ENCODE measurements at regions not wholly inside any gene's neighbourhood (a gene's known extent, or its start where the extent isn't known, plus 50 kb on each side); places are given as distances from the start of the nearest gene placed in this dataset.
A peak's percentile ranks its signal among the peaks of the same experiment; 100 is the strongest.

DNA sequence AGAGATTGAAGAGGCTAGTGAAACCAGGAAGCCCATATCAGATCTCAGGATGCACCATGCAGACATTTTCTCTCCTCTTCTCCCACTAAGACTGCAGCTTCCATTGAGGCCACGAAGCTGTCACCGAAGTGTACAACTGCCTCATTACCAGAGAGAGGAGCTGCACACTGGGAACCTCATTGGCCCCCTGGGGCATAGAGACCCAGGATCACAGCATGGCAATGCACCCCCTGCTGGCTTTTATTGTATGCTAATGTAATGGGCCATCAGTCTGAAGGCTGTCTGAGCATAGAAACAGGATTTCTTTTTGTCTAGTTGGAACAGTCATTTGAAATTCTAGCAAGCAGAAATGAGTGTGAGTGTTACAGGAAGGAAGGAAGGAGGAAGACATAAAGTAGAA is 861.6 kb upstream of the CELF4 start:
- TF ChIP-seq, protein P1, sequence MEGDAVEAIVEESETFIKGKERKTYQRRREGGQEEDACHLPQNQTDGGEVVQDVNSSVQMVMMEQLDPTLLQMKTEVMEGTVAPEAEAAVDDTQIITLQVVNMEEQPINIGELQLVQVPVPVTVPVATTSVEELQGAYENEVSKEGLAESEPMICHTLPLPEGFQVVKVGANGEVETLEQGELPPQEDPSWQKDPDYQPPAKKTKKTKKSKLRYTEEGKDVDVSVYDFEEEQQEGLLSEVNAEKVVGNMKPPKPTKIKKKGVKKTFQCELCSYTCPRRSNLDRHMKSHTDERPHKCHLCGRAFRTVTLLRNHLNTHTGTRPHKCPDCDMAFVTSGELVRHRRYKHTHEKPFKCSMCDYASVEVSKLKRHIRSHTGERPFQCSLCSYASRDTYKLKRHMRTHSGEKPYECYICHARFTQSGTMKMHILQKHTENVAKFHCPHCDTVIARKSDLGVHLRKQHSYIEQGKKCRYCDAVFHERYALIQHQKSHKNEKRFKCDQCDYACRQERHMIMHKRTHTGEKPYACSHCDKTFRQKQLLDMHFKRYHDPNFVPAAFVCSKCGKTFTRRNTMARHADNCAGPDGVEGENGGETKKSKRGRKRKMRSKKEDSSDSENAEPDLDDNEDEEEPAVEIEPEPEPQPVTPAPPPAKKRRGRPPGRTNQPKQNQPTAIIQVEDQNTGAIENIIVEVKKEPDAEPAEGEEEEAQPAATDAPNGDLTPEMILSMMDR (IDR thresholded peaks at IDR 0.05; ENCODE audit: insufficient read depth, low read length, poor library complexity, severe bottlenecking): peak; percentile 11
- Histone ChIP-seq H3K4me3 (replicated peaks; ENCODE audit: low read depth, low read length) (no peak overlapping the region), H3K27me3 (replicated peaks; ENCODE audit: control insufficient read depth, insufficient read depth, low read length) (no peaks in the 10 kb centered on the region), H3K36me3 (ENCODE audit: control insufficient read depth, insufficient read depth, low read length) (no peaks in the 10 kb centered on the region)
- DNase-seq (ENCODE audit: extremely low read depth, insufficient read length): no peak

DNA sequence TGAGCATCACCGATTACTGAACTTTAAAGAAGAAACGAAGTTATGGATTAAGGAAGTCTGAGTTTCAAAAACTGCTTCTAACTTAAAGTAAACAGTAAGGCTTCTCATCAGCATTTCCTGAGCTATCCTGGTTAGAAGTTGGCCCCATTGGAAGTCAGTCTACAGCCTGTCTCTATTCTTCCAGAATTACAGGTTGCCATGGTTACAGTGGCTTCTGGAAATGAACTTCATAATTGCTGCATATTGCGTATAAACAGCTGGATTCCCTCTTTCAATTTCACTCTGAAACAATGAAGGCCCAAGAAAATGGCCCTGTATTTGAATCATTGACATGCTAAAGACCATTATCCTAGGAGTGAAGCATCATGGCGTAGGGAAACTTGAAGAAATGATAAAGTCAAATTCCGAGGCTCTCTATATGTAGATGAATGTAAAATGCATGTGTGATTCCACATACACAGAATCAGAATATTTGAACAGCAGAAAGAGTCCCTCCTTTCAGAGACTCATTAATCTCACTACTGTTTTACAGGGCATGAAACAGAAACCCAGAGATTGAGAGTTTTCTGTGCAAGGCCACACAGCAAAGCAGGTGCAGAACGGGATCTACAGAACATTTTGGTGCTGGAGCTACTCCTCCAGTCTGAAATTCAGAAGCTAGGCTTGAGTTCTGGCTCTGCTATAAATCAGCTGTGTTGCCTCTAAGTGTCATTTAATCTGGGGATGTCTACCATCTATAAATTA is 856.4 kb upstream of the CELF4 start:
- Histone ChIP-seq H3K4me3 (replicated peaks; ENCODE audit: low read depth, low read length) (no peak overlapping the region), H3K36me3 (ENCODE audit: control insufficient read depth, insufficient read depth, low read length) (no peaks in the 10 kb centered on the region), H3K27me3 (replicated peaks; ENCODE audit: control insufficient read depth, insufficient read depth, low read length) (no peaks in the 10 kb centered on the region)
- peak; percentile 4 for DNase-seq (ENCODE audit: extremely low read depth, insufficient read length)
- TF ChIP-seq, protein P1 (IDR thresholded peaks at IDR 0.05; ENCODE audit: insufficient read depth, low read length, poor library complexity, severe bottlenecking): no peak

DNA sequence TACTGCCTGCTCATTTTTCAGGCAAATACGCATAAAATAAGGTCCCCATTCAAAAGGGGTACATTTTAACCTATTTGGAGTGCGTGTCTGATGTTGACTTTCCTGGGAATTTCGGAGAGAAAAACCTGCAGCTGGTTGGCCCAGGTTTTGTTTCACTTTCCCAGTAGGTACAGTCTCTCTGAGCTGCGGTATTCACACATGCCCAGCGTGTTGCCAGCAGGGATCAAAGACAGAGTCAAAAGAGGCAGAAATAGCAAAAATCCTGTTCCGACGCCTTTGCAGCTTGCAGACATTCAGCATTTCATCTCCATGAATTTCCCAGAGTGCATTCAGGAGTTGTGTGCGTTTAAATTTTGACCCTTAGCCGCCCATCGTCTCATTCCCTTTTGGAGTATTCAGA is 855.4 kb upstream of the CELF4 start:
- H3K4me3 ChIP-seq (replicated peaks; ENCODE audit: low read depth, low read length): no peak overlapping the region
- no peaks in the 10 kb centered on the region for H3K27me3 ChIP-seq (replicated peaks; ENCODE audit: control insufficient read depth, insufficient read depth, low read length)
- no peaks in the 10 kb centered on the region for H3K36me3 ChIP-seq (ENCODE audit: control insufficient read depth, insufficient read depth, low read length)
- TF ChIP-seq, protein P1 (IDR thresholded peaks at IDR 0.05; ENCODE audit: insufficient read depth, low read length, poor library complexity, severe bottlenecking): no peak
- no peak for DNase-seq (ENCODE audit: extremely low read depth, insufficient read length)

DNA sequence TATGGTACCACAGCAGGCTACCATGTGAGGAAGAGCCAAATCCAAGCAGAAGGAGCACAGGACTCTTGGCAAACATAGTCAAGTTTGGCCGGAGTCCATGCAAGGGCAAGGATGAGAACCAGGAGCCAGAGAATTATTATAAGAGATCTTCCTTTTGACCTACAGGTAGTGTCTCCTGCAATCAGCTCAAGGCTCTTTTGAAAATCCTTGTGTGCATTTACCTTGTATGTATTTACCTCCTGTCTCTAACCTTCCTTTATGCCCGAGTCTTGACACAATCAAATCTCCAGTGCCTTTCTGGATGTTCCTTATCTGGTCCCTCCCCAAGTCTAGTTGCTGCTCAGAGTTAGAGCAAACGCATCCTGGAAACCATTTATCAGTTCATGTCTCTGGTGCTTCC is 855.0 kb upstream of the CELF4 start:
- no peaks in the 10 kb centered on the region for H3K36me3 ChIP-seq (ENCODE audit: control insufficient read depth, insufficient read depth, low read length)
- no peak for DNase-seq (ENCODE audit: extremely low read depth, insufficient read length)
- H3K27me3 ChIP-seq (replicated peaks; ENCODE audit: control insufficient read depth, insufficient read depth, low read length): no peaks in the 10 kb centered on the region
- no peak overlapping the region for H3K4me3 ChIP-seq (replicated peaks; ENCODE audit: low read depth, low read length)
- TF ChIP-seq, protein P1 (IDR thresholded peaks at IDR 0.05; ENCODE audit: insufficient read depth, low read length, poor library complexity, severe bottlenecking): no peak

DNA sequence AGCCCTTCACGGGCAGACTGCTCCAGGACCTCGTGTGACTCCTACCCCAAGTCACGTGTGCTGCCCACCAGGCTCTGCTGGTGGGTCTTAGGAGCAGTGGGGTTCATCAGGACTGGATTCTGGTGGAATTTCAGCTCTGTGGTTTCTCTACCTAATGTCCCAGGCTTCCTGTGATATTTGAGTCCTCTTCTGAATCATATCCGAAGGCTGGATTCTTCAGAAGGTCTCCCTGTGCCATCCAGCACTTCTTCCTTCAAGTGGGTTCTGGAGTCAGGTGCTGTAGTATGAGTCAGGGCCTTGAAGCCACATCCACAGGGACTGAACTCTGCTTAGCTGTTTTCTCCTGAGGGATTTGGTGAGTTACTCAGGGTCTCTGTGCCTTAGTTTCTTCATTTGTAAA is 850.2 kb upstream of the CELF4 start:
- TF ChIP-seq, protein P1 (IDR thresholded peaks at IDR 0.05; ENCODE audit: insufficient read depth, low read length, poor library complexity, severe bottlenecking): no peak
- no peak for DNase-seq (ENCODE audit: extremely low read depth, insufficient read length)
- no peaks in the 10 kb centered on the region for H3K36me3 ChIP-seq (ENCODE audit: control insufficient read depth, insufficient read depth, low read length)
- H3K27me3 ChIP-seq (replicated peaks; ENCODE audit: control insufficient read depth, insufficient read depth, low read length): no peaks in the 10 kb centered on the region
- no peak overlapping the region for H3K4me3 ChIP-seq (replicated peaks; ENCODE audit: low read depth, low read length)

DNA sequence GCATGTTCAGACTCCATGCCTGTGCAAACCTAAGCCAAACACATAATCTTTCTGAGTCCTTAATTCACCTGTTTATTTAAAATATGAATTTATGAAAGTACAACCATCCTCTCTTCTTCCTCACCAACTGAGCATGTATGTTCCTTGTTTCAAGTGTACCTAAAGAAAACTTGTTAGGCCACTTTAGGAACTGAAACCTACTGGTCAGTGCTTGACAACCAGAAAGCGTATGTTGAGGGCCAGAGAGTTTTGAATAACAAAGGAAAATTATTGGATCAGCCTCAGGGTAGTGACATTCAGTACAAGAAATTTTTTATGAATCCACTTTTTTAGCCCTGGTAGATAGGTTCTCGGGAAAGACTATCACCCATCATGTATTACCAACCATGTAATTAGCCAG is 847.6 kb upstream of the CELF4 start:
- Histone ChIP-seq H3K27me3 (replicated peaks; ENCODE audit: control insufficient read depth, insufficient read depth, low read length) (no peaks in the 10 kb centered on the region), H3K4me3 (replicated peaks; ENCODE audit: low read depth, low read length) (no peak overlapping the region), H3K36me3 (ENCODE audit: control insufficient read depth, insufficient read depth, low read length) (no peaks in the 10 kb centered on the region)
- no peak for DNase-seq (ENCODE audit: extremely low read depth, insufficient read length)
- TF ChIP-seq, protein P1 (IDR thresholded peaks at IDR 0.05; ENCODE audit: insufficient read depth, low read length, poor library complexity, severe bottlenecking): no peak

All from GM06990 (cell line).